ENCODE measurements at regions not wholly inside any gene's neighbourhood (a gene's known extent, or its start where the extent isn't known, plus 50 kb on each side); places are given as distances from the start of the nearest gene placed in this dataset.
"Not testable (repeated sequence)": the region's sequence is repeated elsewhere in the genome, so short reads cannot be mapped to it uniquely, and the experiment has no call there.

DNA sequence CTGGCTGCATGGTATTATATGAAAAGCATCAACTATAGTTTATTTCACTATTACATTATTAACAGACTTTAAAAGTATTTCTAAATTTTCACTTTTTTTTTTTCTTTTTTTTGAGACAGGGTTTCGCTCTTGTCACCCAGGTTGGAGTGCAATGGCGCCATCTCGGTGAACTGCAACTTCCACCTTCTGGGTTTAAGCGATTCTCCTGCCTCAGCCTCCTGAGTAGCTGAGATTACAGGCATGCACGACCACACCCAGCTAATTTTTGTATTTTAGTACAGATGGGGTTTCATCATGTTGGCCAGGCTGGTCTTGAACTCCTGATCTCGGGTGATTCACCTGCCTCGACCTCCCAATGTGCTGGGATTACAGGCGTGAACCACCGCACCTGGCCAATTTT is 115.4 kb upstream of the SPOPL start:
- DNase-seq (ENCODE audit: low read depth, low spot score), result not testable (repeated sequence)

DNA sequence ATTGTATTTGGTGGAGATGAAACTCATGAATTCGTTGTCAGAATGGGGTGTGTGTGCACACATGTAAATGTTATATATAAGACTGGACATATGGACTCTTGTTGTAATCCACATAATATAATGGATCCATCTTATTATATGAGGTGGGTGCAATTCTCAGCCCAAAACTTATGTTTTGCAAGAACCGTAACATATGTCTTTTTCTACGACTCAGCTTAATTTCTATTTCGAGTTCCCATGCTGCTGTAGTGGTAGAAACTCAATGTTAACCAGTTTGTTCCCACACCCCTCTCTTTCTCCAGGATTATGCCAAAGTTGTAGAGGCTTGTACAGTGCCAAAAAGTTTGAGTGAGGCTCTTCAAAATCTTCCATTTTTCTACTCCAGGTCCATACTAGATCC is 112.5 kb upstream of the SPOPL start:
- no peak for DNase-seq (ENCODE audit: low read depth, low spot score)

DNA sequence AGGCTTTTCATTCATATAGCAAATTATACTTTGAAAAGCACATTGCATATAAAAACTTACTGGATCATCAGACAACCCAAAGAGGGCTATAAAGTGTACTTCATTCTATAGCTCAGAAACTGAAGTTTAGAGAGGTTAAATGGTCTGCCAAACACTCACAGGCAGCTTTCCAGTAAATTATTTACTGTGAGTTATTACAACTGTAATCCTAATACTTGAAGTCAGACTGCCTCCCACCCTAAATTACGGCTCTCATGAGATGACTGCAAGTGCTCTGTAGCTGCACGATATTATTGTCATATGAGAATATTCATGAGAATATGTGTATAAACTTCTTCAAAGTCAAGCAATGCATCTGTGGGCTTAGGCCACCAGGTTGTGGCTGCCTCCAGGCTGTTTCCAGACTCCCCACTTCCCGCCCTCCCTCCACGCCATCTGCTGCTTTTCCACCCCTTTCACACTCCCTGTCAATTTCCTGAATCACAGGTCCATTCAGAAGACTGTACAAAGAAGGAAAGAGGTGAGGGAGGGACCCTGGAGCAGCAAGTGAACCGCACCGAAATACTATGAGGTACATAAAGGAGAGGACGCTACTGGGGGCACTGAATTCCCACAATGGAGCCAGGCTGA is 111.1 kb upstream of the SPOPL start:
- no peak for DNase-seq (ENCODE audit: low read depth, low spot score)

DNA sequence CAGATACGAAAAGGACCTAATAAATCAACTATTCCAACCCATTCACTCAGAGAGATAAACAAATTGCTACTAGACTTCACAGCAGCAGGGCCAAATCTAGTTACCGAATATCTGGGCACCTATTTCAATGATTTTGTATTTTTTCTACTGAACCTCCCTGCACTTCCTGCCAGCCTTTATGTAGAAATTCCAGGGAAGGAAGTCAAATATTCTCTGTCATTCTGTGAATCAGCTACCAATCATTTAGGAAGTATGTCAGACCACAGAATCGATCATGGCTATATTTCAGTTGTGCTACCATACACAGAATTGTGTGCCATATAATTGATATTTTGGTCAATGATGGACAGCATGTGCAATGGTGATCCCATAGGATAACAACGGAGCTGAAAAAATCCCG is 109.6 kb upstream of the SPOPL start:
- no peak for DNase-seq (ENCODE audit: low read depth, low spot score)

DNA sequence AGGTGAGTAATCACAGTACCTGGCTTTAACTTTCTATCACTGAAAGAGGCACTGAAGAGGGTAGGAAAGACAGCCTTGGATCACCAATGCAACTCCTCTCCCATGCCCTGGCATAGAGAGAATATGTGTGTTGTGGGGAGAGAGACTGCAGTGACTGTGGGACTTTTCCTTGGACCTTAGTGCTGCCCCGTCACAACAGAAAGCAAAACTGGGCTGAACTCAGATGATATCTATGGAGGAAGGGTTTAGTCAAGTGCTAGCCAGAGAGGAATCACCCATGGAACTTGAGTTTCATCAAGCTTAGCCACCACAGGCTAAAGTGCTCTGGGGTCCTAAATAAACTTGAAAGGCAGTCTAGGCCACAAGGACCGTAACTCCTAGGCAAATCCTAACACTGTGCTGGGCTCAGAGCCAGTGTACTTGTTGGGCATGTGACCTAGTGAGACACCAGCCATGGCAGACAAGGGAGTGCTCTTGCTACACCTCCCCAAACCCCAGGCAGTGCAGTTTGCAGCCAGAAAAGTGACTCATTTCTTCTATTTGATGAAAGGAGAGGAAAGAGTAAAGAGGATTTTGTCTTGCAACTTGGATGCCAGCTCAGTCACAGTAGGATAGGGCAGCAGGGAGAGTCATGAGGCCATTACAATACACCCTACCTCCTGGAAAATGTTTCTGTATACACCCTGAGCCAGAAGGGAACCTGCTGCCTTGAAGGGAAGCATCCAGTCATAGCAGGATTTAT is 105.8 kb upstream of the SPOPL start:
- no peak for DNase-seq (ENCODE audit: low read depth, low spot score)

DNA sequence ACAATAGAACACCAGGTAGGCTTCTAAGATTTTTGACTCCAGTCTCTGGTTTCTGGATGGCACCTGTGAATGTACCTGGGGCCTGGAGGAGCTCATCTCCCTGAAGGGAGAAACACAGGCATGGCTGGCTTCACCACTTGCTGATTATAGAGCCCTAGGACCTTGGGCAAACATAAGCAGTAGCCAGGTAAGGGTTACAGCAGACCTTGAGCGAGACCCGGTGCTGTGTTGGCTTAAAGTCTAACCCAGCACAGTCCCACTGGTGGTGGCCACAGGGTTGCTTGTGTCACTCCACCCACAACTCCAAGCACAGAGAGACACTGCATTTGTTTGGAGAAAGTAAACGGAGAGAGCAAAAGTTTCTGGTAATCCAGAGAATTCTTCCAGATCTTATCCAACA is 104.7 kb upstream of the SPOPL start:
- no peak for DNase-seq (ENCODE audit: low read depth, low spot score)

DNA sequence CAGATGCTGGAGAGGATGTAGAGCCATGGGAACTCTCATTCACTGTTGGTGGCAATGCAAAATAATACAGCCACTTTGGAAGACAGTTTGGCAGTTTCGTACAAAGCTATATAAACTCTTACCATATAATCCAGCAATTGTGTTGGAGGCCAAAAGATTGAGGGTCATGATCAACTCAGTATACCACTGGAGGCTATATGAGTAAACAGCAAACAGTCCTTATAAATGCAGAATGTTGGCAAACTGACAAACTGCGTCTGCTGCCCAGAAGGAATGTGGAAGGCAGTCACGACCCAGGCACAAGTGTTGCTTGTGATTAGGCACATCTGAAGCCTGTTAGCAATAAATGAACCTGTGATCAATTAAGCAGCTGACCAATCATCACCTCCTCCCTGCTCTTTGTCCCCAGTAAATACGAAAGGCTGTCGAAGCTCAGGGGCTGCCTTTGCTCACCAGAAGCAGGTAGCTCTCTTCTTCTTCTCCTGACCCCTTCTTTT is 98.1 kb upstream of the SPOPL start:
- no peak for DNase-seq (ENCODE audit: low read depth, low spot score)

DNA sequence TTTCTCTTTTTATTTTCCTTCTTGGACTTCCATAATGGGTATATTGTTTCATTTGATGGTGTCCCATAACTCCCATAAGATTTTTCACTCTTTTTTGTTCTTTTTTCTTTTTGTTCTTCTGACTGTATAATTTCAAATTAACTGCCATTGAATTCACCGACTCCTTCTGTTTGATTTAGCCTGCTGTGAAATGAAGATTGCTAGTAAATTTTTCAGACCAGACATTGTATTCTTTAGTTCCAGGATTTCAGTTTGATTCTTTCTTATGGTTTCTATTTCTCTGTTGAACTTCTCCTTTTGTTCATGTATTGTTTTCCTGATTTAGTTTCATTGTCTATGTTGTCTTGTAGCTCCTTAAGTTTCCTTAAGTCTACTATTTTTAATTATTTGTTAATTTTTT is 87.6 kb upstream of the SPOPL start:
- no peak for DNase-seq (ENCODE audit: low read depth, low spot score)

DNA sequence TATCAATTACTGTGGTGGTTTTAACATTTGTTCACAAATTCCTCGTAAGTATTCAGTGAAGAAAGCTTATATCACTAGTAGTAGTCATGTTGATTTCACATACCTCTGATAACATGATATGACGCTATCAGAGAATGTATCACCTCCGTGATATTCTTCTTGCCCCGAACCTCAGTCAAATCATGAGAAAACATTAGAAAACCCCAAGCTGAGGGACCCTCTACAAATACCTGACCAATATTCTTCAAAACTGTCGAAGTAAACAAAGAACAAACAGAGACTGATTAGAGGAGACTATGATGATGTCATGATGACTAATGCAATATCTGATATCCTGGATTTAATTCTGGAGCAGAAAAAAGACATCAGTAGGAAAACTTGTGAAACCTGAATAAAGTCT is 85.6 kb upstream of the SPOPL start:
- DNase-seq (ENCODE audit: low read depth, low spot score), result no peak

DNA sequence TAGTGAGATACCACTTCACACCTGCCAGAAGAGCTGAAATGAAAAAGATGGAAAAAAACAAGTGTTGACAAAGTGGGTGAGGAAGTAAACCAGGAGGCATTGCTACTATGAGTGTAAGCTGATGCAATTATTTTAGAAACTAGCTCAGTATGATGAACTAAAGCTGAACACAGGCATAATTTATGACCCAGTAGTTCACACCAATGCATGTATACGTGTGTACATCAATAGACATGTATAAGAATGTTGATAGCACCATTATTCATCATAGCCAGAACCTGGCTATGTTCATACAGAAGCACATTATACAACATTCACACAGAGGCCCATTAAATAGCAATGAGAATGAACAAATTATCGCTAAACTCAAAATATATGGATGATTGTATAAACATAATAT is 83.1 kb upstream of the SPOPL start:
- no peak for DNase-seq (ENCODE audit: low read depth, low spot score)

DNA sequence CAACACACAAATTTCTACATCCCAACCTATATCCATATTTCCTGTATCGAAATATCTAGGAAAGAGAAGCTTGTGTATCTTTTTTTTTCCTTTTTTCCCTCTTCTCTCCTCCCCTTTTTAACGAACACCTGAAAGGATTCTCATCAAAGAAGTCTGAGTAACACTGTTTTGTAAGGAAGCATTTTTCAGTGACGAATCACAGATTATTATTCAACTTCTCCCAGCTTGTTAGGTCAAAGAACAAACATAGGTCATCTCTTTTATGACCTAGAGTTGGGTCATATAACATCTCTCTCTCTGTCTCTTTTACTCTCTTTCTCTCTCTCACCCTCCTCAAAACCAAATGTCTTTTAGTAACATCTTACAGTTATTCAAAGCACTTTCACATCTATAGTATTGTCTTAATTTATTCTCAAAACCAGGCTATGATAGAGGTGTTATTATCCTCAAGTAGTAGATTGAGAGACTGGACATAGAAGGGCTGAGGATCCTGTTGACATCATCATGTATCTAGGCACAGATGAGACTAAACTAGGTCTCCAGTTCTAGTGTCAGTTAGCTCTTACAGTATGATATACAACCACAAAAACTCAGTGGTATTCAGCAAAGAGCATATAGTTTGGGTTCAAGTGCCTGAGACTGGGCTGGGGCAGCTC is 80.1 kb upstream of the SPOPL start:
- no peak for DNase-seq (ENCODE audit: low read depth, low spot score)

DNA sequence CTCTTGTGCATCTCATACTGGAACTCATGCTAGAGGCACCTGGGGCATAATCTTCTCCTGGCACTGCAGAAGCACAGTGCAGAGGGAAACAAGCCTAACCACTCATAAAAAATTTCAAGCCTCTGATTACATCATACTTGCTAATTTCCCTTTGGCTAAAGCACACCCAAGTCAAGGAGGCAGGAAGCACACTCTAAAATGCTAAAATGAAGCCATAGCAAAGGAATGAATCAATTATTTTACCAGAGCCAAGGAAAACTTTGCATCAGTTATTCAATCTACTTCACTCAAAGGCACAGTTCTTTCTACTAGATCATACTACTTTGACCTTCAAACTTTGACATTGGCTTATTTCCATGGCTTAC is 79.6 kb upstream of the SPOPL start:
- DNase-seq (ENCODE audit: low read depth, low spot score), result no peak

DNA sequence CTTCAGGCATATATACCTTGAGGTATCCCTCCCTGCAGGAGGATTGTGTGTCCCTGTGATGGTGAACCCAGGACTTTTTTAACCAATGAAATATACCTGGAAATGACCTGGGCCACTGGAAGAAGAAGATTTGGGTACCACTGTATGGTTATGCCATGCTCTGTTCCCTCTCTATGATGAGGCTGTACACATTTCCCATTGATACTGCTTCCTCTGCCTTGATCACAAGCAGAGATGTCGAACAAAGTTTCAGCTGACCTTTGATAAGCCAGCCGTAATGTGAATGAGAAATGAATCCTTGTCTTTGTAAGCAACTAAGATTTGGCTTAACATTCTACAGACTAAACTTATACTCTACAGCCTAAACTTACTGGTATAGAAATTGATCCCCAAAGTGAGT is 78.4 kb upstream of the SPOPL start:
- DNase-seq (ENCODE audit: low read depth, low spot score), result no peak

DNA sequence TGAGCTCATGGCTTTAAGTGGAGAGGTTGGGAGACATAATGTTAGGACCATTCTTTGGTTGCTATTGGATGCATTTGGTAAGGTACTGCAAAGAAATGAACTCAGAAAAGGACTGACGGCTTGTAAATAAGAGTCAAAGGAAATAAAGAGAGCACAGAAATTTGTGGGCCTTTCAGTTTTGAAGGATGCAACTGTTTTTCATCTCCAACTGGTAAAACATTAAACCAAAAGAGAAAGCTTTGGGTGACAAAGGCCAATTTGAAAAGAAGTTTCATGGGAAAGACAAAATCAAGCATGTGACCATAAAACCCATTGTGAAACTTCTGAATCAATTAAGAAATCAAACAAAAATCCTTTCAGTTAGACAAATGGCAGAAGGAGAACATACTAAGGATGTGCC is 77.8 kb upstream of the SPOPL start:
- no peak for DNase-seq (ENCODE audit: low read depth, low spot score)

DNA sequence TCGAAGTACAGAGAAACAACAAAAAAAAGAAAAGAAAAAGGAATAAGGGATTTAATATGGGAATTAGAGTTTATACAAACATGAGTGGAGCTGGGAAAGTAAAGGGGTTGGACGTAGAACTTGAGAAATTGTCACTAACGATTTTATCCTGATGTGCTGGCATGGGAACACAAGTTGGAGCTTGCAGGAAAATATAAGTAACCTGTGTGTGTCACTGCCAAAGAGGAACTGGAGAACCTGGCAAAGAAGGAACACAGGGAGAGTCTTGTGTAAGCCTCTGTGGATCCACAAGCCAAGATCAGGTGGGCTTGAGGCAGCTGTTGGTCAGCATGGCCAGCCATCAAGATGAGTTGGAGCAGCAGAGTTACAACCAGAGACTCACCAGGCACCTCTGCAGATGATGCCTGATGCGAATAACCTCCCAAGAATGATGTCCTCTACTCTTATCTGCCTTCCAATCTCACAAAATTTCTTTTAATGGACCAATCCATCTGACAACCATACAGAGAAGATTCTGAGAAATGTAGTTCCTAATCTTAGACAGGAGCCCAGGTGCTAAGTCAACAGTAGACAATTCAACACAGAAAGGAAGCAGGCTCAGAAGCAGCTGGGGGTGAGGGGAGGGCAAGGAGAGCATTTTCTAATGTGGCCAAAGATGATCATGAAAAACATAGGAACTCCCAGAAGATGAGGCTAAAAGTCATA is 77.0 kb upstream of the SPOPL start:
- no peak for DNase-seq (ENCODE audit: low read depth, low spot score)

DNA sequence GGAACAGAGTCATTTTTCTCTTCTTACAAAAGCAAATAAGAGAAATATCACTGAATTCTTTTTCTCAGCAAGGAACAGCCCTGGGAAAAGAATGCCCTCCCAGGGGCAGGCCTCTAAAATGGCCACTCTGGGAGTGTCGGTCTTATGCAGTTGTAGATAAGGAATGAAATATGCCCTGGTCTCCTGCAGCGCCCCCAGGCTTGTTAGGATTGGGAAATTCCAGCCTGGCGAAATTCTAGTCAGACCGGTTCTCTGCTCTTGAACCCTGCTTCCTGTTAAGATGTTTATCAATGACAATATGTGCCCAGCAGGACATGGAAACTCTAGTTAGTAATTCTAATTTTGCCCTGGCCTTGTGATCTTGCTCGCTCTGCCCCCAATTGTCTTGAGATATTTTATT is 75.5 kb upstream of the SPOPL start:
- not testable (repeated sequence) for DNase-seq (ENCODE audit: low read depth, low spot score)

DNA sequence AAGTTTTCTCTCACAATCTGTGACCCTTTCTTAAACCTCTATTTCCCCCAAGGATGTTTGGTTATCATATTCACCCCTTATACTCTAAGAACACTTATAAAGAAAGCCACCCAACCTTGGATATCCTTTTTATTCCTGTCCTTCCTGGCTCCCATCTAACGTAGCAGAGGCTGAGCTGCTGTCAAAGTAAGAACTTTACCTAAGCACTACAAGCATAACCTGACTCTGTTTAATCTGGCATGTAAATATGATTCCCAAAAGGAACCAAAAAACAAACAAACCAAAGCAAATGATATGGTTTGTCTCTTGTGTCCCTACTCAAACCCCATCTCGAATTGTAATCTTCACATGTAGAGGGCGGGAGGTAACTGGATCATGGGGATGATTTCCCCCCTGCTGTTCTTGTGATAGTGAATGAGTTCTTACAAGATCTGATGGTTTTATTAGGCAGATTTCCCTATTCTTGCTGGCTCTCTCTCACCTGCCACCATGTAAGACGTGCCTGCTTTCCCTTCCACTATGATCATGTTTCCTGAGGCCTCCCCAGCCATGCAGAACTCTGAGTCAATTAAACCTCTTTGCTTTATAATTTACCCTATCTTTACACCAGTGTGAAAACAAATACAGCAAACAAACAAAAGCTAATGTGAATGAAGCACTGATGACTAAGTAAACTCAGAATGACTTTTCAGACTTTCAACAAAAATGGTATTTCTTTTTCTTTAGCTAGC is 72.7 kb upstream of the SPOPL start:
- DNase-seq (ENCODE audit: low read depth, low spot score), result no peak

DNA sequence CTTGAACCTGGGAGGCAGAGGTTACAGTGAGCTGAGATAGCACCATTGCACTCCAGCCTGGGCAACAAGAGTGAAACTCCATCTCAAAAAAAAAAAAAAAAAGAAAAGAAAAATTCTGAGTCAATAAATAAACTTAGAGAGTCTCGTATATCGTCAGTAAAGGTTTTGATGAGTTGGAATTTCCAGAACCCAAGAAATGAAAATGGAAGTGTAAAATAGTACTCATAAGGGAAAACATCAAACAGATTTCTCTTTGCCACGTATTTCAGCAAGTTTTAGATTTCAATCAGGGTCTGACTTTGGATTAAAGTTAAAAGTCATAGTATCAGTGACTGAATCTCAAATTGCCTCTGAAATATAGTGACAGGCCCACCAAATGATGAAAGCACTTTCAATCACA is 71.4 kb upstream of the SPOPL start:
- no peak for DNase-seq (ENCODE audit: low read depth, low spot score)

DNA sequence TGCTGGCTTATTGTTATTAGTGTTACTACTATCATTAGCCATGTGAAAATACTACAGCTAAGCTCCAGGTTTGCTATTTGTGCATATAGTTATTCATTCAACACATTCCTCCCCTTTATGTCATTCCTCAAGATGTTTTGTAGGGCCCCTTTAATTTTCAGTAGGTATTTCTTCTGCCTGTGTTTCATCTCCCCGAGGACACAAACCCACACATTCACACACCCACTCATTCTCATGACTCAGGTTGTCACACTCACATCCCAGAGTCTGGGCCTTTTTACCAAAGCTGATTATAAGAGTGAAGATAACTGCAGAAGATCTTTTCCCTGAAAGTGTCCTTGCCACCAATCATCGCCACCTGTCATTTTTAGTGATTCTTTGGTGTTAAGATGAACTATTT is 68.6 kb upstream of the SPOPL start:
- no peak for DNase-seq (ENCODE audit: low read depth, low spot score)

DNA sequence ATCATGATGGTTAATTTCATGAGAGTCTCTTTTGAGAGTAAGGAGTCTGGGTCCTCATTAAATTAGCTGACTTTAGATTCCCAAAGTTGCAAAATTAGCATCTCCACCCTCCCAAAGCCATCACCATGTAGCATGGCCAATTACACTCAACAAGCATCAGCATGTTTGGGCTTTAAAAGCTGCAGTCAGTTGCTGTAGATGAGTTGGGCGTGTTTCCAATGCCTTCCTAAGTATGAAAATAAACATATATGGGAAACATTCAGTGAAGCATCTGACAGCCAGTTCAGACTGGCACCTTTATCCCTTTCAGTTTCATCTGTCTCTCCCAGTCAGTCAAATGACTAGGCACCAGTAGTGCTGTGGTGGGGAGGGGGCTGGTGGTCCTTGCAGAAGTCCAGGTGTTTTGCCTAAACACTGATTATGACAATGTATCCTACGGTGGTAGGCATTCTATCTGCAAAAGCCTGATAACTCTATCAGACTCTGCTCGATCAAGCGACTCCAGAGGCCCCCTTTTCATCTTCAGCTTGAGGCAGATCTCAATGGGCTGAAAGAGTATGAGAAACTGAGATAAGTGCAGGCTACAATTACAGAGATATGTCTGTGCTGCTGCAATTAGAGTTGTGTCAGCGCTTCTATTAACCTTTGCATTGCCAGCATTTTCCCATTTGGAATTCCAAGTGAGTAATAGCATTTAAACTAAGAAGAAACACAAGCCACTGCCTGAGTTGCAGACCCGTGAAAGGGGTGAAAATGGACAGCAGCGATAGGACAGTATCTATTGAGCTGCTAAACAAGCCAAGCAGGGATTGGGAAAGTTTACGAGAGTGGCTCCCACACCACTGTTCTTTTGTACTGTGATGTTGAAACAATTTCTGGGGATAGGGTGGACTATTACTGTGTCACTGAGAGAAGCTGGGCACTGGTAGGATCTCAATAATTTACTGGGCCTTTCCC is 67.3 kb upstream of the SPOPL start:
- DNase-seq (ENCODE audit: low read depth, low spot score), result no peak

DNA sequence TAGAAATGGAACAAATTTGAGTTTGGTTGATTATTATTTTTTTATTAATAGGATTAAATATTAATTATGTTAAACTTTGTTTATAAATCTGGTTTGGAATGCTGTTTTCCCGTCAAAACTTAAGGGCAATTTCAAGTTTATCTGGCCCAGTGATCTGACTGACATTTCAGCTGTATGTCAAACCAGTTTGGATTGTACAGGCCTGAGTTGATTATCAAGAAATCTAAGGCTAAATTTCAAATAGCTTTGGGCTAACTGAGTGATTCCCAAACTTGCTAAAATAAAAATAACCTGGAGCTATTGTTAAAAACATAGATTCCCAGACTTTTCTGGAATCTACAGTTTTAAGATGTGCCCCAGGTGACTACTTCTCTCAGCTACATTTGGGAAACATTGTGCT is 65.9 kb upstream of the SPOPL start:
- DNase-seq (ENCODE audit: low read depth, low spot score), result no peak
